ENCODE measurements at regions not wholly inside any gene's neighbourhood (a gene's known extent, or its start where the extent isn't known, plus 50 kb on each side); places are given as distances from the start of the nearest gene placed in this dataset.
A peak's percentile ranks its signal among the peaks of the same experiment; 100 is the strongest.

DNA sequence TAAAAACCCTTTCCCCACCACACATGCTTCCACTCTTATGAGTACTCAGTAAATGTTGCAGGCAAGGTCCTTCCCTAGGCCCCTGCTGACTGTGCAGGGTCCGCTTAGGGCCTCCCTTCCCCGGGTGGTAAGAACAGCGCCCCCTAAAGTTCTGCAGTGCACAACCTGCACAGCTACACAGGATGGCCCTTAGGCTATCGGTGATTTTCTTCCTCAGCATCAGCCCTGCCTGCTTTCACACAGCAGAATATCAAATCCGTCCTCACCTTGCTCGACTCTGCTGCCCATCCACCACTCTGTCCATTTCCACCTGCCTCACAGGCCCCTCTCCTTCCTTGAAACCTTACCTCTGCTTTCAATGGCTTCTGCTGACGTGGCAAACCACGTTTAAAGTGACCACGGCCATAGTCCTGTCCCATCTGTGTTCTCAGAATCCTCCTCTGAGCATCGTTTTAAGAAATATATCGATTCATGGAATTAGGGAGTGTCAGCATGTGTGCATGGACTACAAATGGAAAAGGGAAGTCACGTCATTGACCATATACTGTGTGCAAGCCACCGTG is 51.4 kb upstream of the TMEM132E start:
- in situ Hi-C loops (cut with MboI; ENCODE audit: low sequenced_read_pairs, unreplicated experiment), result loop anchor here (25.0 kb wide), 1 partner anchor 584 kb away; the partner anchor contains the start of genes FNDC8 and RAD51D
- TF ChIP-seq CTCF (IDR thresholded peaks at IDR 0.05; ENCODE audit: borderline replicate concordance, control extremely low read depth, extremely low read depth, insufficient read depth, missing control alignments), result no peak
- DNase-seq (ENCODE audit: low spot score), result no peak

GRCh38 chr17:34527136-34527907 is 52.1 kb upstream of the TMEM132E start:
- no peak for TF ChIP-seq CTCF (IDR thresholded peaks at IDR 0.05; ENCODE audit: borderline replicate concordance, control extremely low read depth, extremely low read depth, insufficient read depth, missing control alignments)
- DNase-seq (ENCODE audit: low spot score), result no peak
- in situ Hi-C loops (cut with MboI; ENCODE audit: low sequenced_read_pairs, unreplicated experiment), result loop anchor here (25.0 kb wide), 1 partner anchor 585 kb away; the partner anchor contains the start of genes FNDC8 and RAD51D

DNA sequence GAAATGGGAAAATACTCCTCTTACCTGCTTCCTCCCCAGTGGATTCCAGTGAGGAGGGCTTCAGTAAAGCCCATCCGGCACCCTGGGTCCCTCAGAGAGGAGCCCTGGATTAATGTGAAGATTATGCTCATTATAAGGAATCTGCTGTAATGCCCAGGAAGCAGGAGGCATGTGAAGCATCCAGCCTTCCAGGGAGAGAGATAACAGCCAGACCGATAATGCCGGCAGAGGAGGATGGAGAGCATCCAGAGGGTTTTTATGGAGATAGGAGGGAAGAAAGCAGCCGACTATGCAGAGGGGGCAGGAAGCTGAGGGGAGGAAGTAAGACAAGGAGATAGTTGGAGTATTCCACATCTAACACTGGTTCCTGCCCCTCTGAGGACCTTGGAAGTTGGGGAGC is 53.7 kb upstream of the TMEM132E start:
- no peak for TF ChIP-seq CTCF (IDR thresholded peaks at IDR 0.05; ENCODE audit: borderline replicate concordance, control extremely low read depth, extremely low read depth, insufficient read depth, missing control alignments)
- in situ Hi-C loops (cut with MboI; ENCODE audit: low sequenced_read_pairs, unreplicated experiment), result loop anchor here (25.0 kb wide), 1 partner anchor 587 kb away; the partner anchor contains the start of genes FNDC8 and RAD51D
- no peak for DNase-seq (ENCODE audit: low spot score)

DNA sequence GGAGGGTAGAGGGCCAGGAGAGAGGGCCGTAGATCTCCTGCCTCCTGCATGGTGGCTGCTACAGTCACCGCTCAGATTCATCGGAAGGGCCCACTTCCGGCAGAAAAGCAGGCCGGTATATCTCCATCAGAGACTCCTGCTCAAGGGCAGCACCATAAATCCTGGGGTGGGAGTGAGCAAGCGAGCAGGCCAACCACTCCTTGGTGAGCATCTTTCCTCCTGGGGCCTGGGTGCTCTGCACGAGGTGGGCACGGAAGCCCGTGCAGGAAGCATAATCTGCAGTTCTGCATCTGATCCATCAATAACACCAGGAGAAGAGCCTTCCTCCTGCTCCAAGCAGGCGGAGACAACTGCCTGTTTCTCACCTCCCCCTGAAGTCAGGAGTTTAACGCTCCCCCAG is 57.4 kb upstream of the TMEM132E start:
- no peak for TF ChIP-seq CTCF (IDR thresholded peaks at IDR 0.05; ENCODE audit: borderline replicate concordance, control extremely low read depth, extremely low read depth, insufficient read depth, missing control alignments)
- in situ Hi-C loops (cut with MboI; ENCODE audit: low sequenced_read_pairs, unreplicated experiment), result no loop called here
- no peak for DNase-seq (ENCODE audit: low spot score)

GRCh38 chr17:34519282-34519681 is 60.1 kb upstream of the TMEM132E start:
- in situ Hi-C loops (cut with MboI; ENCODE audit: low sequenced_read_pairs, unreplicated experiment), result no loop called here
- peak; percentile 49 for TF ChIP-seq CTCF (IDR thresholded peaks at IDR 0.05; ENCODE audit: borderline replicate concordance, control extremely low read depth, extremely low read depth, insufficient read depth, missing control alignments)
- DNase-seq (ENCODE audit: low spot score), result peak; percentile 45

- TF ChIP-seq CTCF (IDR thresholded peaks at IDR 0.05; ENCODE audit: borderline replicate concordance, control extremely low read depth, extremely low read depth, insufficient read depth, missing control alignments), result no peak
- in situ Hi-C loops (cut with MboI; ENCODE audit: low sequenced_read_pairs, unreplicated experiment), result no loop called here
- DNase-seq (ENCODE audit: low spot score), result no peak
These were observed 62.0 kb upstream of the TMEM132E start for GRCh38 chr17:34517406-34517805.

Data from GM13976 (cell line).